ENCODE measurements at regions not wholly inside any gene's neighbourhood (a gene's known extent, or its start where the extent isn't known, plus 50 kb on each side); places are given as distances from the start of the nearest gene placed in this dataset.

GRCh38 chr3:198097048-198097447 is 137.0 kb downstream of the LMLN start:
- TF ChIP-seq YY1 (IDR thresholded peaks at IDR 0.05; ENCODE audit: insufficient read depth, insufficient read length) (no peak), ZNF274 (IDR thresholded peaks at IDR 0.05; ENCODE audit: low read depth, low read length) (no peak), SUZ12 (IDR thresholded peaks at IDR 0.05; ENCODE audit: extremely low read depth, insufficient read depth, insufficient read length) (no peak)

All from NT2/D1 (cell line).